ENCODE measurements at regions not wholly inside any gene's neighbourhood (a gene's known extent, or its start where the extent isn't known, plus 50 kb on each side); places are given as distances from the start of the nearest gene placed in this dataset.

DNA sequence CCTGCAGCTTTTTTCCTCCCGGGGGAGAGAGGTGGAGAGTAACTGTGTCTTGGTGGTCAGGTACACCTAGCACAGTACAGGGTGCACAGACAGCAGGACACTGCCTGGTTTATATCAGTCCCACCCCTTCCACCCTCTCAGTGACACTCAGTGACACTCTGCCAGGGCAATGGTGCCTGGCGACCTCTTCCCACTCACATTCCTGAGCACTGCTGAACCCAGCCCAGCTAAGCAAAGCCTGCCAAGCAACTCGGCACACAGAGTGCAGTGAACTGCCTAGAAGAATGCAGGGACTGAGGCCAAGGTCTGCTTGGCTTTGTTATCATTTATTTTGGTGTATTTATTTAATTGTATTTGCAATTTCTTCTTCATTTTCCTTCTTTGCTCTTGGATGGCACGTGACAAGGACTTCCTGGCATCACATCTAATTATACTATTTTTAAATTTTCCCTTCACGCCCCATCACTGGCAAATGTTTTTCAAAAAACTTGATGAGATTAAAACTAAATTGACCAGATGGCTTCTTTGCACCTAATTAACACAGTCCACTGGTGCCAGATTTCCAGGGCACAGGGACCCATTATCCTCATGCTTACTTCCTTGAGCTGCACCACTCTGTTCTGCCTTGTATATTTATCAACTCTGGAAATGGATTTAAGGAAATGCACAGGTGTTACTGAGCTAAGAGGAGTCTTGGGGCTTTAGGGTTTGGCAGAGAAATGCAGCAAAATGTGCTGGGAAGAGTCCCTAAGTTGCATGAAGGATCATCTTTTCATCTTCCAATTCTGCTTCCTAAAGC, 205.6 kb downstream of the ADAMTS15 start:
- no peak overlapping the region for H3K27ac Mint-ChIP-seq
- no peak for DNase-seq (ENCODE audit: low spot score)
- H3K9me3 Mint-ChIP-seq = no peaks in the 10 kb centered on the region
- no peak overlapping the region for H3K4me3 Mint-ChIP-seq
- no peaks in the 10 kb centered on the region for H3K4me1 Mint-ChIP-seq (ENCODE audit: low read depth)
- no peaks in the 10 kb centered on the region for H3K27me3 Mint-ChIP-seq (ENCODE audit: low read depth)
- no peaks in the 10 kb centered on the region for H3K36me3 Mint-ChIP-seq (ENCODE audit: low read depth)

GRCh38 chr11:130655300-130655699, 206.9 kb downstream of the ADAMTS15 start:
- Mint-ChIP-seq H3K27me3 (ENCODE audit: low read depth) (no peaks in the 10 kb centered on the region), H3K4me1 (ENCODE audit: low read depth) (no peaks in the 10 kb centered on the region), H3K9me3 (no peaks in the 10 kb centered on the region), H3K27ac (no peak overlapping the region), H3K4me3 (no peak overlapping the region), H3K36me3 (ENCODE audit: low read depth) (no peaks in the 10 kb centered on the region)
- no peak for DNase-seq (ENCODE audit: low spot score)

- Mint-ChIP-seq H3K27me3 (ENCODE audit: low read depth) (no peaks in the 10 kb centered on the region), H3K4me3 (no peak overlapping the region)
Measured at GRCh38 chr11:130666781-130667251, 218.4 kb downstream of the ADAMTS15 start.

GRCh38 chr11:130668751-130669150, 220.3 kb downstream of the ADAMTS15 start:
- H3K36me3 Mint-ChIP-seq (ENCODE audit: low read depth) = no peaks in the 10 kb centered on the region
- H3K4me3 Mint-ChIP-seq = no peak overlapping the region
- H3K4me1 Mint-ChIP-seq (ENCODE audit: low read depth) = no peaks in the 10 kb centered on the region
- H3K27me3 Mint-ChIP-seq (ENCODE audit: low read depth) = no peaks in the 10 kb centered on the region
- no peak overlapping the region for H3K27ac Mint-ChIP-seq
- H3K9me3 Mint-ChIP-seq = no peaks in the 10 kb centered on the region
- DNase-seq (ENCODE audit: low spot score) = no peak

More at GRCh38 chr11:130666781-130667251, 218.4 kb downstream of the ADAMTS15 start:
- Mint-ChIP-seq H3K9me3 (no peaks in the 10 kb centered on the region), H3K36me3 (ENCODE audit: low read depth) (no peaks in the 10 kb centered on the region), H3K27ac (no peak overlapping the region), H3K4me1 (ENCODE audit: low read depth) (no peaks in the 10 kb centered on the region)
- no peak for DNase-seq (ENCODE audit: low spot score)

DNA sequence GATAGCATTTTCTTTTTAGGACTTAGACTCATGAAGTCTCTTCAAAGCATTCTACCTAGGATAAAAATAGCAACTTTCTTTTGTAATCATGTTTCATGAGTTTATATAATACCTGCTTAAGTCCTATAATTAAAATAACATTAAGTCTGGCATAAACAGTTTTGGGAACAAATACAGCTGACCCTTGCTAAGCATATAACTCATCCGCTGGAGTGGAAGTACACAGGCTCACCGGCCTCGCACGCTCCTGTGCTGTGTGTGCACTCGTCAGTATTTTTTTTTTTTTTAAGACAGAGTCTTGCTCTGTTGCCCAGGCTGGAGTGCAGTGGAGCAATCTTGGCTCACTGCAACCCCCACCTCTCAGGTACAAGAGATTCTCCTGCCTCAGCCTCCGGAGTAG, 221.8 kb downstream of the ADAMTS15 start:
- Mint-ChIP-seq H3K27me3 (ENCODE audit: low read depth) (no peaks in the 10 kb centered on the region), H3K27ac (no peak overlapping the region), H3K9me3 (no peaks in the 10 kb centered on the region), H3K4me3 (no peak overlapping the region), H3K36me3 (ENCODE audit: low read depth) (no peaks in the 10 kb centered on the region), H3K4me1 (ENCODE audit: low read depth) (no peaks in the 10 kb centered on the region)
- DNase-seq (ENCODE audit: low spot score) = no peak

GRCh38 chr11:130671801-130672700, 223.6 kb downstream of the ADAMTS15 start:
- H3K27me3 Mint-ChIP-seq (ENCODE audit: low read depth) = no peaks in the 10 kb centered on the region
- H3K36me3 Mint-ChIP-seq (ENCODE audit: low read depth) = no peaks in the 10 kb centered on the region
- H3K9me3 Mint-ChIP-seq = no peaks in the 10 kb centered on the region
- no peak for DNase-seq (ENCODE audit: low spot score)
- H3K27ac Mint-ChIP-seq = no peak overlapping the region
- no peaks in the 10 kb centered on the region for H3K4me1 Mint-ChIP-seq (ENCODE audit: low read depth)
- no peak overlapping the region for H3K4me3 Mint-ChIP-seq

DNA sequence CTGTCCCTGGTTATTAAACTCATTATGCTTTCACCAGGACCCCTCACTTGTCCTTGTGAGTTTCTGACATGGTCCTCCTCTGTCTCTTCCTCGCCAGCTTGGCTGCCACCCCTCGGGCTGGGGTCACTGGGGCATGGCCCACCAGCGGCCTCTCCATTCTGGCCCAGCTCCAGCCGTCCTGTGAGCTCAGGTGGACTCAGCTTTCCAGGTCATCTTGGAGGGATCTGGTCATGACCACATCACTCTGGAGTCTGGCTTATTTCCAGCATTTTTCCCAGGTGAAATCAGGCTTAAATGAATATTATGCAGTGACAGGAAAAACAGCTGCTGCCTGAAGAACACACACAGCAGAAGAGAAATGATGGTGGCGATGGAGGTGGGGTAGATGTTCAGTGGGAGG, 224.5 kb downstream of the ADAMTS15 start:
- H3K27ac Mint-ChIP-seq = no peak overlapping the region
- H3K36me3 Mint-ChIP-seq (ENCODE audit: low read depth) = no peaks in the 10 kb centered on the region
- H3K4me1 Mint-ChIP-seq (ENCODE audit: low read depth) = no peaks in the 10 kb centered on the region
- no peaks in the 10 kb centered on the region for H3K27me3 Mint-ChIP-seq (ENCODE audit: low read depth)
- no peak for DNase-seq (ENCODE audit: low spot score)
- no peak overlapping the region for H3K4me3 Mint-ChIP-seq
- peaks cover under 1% of the 10 kb centered on the region for H3K9me3 Mint-ChIP-seq

DNA sequence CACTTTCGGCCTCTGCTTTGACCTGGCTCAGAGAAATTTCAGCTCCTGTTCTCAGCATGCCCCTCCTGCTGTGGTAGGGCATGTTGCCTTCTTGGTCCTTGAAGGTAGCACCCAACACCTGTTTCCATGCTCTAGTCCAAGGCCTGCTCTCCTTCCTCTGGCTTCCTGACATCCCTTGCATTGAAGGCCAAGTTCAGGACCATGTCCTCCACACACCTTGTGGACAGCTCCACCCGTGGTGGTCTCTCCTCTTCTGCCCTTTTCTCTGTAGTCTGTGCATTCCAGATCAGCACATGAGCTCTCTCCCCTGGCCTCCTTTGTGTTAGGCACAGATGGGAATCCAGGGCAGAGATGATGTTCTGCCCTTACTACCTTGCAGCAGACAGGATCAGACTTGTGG, 225.3 kb downstream of the ADAMTS15 start:
- Mint-ChIP-seq H3K4me3 (no peak overlapping the region), H3K4me1 (ENCODE audit: low read depth) (no peaks in the 10 kb centered on the region), H3K27me3 (ENCODE audit: low read depth) (no peaks in the 10 kb centered on the region), H3K36me3 (ENCODE audit: low read depth) (no peaks in the 10 kb centered on the region), H3K9me3 (peaks cover 8% of the 10 kb centered on the region), H3K27ac (no peak overlapping the region)
- no peak for DNase-seq (ENCODE audit: low spot score)

GRCh38 chr11:130674686-130675308, 226.4 kb downstream of the ADAMTS15 start:
- H3K9me3 Mint-ChIP-seq = peaks cover 19% of the 10 kb centered on the region
- no peaks in the 10 kb centered on the region for H3K27me3 Mint-ChIP-seq (ENCODE audit: low read depth)
- H3K27ac Mint-ChIP-seq = no peak overlapping the region
- H3K4me3 Mint-ChIP-seq = no peak overlapping the region
- no peaks in the 10 kb centered on the region for H3K4me1 Mint-ChIP-seq (ENCODE audit: low read depth)
- DNase-seq (ENCODE audit: low spot score) = no peak
- H3K36me3 Mint-ChIP-seq (ENCODE audit: low read depth) = no peaks in the 10 kb centered on the region

DNA sequence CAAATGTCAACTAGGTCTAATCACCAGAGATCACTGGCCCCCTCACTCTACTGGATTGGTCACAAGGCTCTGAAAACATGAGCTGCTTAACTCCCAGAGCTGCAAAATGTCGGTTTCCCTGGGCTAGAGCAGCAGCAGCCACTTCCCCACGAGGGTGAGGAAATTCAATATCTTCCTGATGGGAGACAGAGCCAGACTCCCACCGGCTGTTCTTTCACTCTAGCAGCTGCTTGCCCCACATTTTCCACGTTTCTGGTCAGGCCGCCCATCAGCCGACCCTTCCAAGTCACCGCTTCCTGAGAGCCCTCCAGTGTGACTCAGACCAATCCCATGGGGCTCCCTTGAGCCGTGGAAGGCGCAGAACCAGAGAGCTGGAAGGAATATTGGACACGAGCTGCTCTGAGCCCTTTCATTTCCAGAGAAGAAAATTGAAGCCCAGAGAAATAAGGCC, 227.0 kb downstream of the ADAMTS15 start:
- DNase-seq (ENCODE audit: low spot score) = no peak
- H3K4me1 Mint-ChIP-seq (ENCODE audit: low read depth) = no peaks in the 10 kb centered on the region
- no peaks in the 10 kb centered on the region for H3K36me3 Mint-ChIP-seq (ENCODE audit: low read depth)
- peaks cover 21% of the 10 kb centered on the region for H3K9me3 Mint-ChIP-seq
- no peaks in the 10 kb centered on the region for H3K27me3 Mint-ChIP-seq (ENCODE audit: low read depth)
- H3K27ac Mint-ChIP-seq = no peak overlapping the region
- no peak overlapping the region for H3K4me3 Mint-ChIP-seq

DNA sequence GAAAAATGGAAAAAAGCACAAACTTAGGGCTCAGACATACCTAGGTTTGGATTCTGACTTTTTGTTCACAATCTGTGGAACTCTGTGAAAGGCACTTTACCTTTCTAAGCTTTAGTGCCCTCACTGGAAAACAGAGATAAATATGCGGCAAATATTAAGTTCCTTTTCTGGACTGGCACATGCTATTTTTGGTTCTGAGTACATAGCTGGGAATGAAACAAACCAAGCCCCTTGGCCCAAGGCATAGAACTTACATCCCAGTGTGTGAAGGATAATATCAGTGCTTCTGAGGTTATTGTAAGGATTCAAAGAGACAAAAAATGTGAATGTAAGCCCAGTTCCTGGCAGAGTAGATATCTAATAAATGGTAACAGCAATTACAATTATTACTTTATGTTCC, 227.5 kb downstream of the ADAMTS15 start:
- H3K4me3 Mint-ChIP-seq = no peak overlapping the region
- H3K4me1 Mint-ChIP-seq (ENCODE audit: low read depth) = no peaks in the 10 kb centered on the region
- H3K9me3 Mint-ChIP-seq = peaks cover 23% of the 10 kb centered on the region
- DNase-seq (ENCODE audit: low spot score) = no peak
- no peaks in the 10 kb centered on the region for H3K36me3 Mint-ChIP-seq (ENCODE audit: low read depth)
- no peak overlapping the region for H3K27ac Mint-ChIP-seq
- H3K27me3 Mint-ChIP-seq (ENCODE audit: low read depth) = no peaks in the 10 kb centered on the region

DNA sequence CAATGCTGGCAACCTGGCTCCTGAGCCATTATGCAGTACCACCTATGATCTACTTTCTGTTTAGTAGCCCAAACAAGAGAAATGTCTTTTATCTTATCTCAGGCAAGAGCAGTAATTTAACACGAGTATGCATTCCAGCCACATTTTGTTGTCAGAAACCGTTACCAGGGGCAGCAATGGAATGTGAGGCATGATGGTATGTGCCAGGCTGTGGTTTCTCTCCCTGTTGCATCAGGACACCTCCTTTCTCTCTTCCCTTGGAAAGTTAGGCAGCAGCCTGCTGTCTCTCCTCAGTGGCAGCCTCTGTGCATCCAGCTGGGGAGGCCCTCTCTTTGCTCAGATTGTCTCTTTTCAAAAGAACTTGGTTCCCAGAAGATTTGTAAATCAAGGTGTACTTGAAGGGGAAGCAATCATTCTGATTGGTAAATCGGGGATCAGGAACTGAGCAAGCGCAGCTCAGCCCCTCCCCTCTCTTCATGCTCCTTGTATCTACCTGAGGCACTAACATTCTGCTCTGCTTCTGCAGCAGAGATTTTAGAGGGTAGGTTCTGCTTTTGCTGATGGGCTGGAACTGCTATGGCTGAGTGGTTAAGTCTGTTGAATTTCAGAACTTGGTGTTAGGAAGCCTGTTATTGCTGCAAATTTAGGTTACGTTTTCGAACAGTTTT, 229.2 kb downstream of the ADAMTS15 start:
- Mint-ChIP-seq H3K27me3 (ENCODE audit: low read depth) (no peaks in the 10 kb centered on the region), H3K4me1 (ENCODE audit: low read depth) (no peaks in the 10 kb centered on the region), H3K9me3 (peaks cover 23% of the 10 kb centered on the region), H3K4me3 (no peak overlapping the region), H3K36me3 (ENCODE audit: low read depth) (no peaks in the 10 kb centered on the region), H3K27ac (no peak overlapping the region)
- DNase-seq (ENCODE audit: low spot score) = no peak

- no peak overlapping the region for H3K27ac Mint-ChIP-seq
- H3K4me1 Mint-ChIP-seq (ENCODE audit: low read depth) = no peaks in the 10 kb centered on the region
- no peak overlapping the region for H3K4me3 Mint-ChIP-seq
- H3K27me3 Mint-ChIP-seq (ENCODE audit: low read depth) = no peaks in the 10 kb centered on the region
- H3K36me3 Mint-ChIP-seq (ENCODE audit: low read depth) = no peaks in the 10 kb centered on the region
- peaks cover 23% of the 10 kb centered on the region for H3K9me3 Mint-ChIP-seq
- no peak for DNase-seq (ENCODE audit: low spot score)
Measured at GRCh38 chr11:130679247-130679646, 230.8 kb downstream of the ADAMTS15 start.

Measured in T-helper 2 cell treated with Interferon-gamma antibody and Interleukin-4, amounts not matched to agents 5 μg/mL and 100 μg/mL, for 36 hours (primary cell).